DOHH2 (cell line): ENCODE measurements at regions not wholly inside any gene's neighbourhood (a gene's known extent, or its start where the extent isn't known, plus 50 kb on each side); places are given as distances from the start of the nearest gene placed in this dataset.

Experiments used
- CTCF ChIP-seq: fragments of 200-600 bp; sonication (generic); IDR thresholded peaks from one replicate; pipeline ENCODE4 v1.5.1; 2014; ENCODE audit warnings: antibody characterized with exemption, mild to moderate bottlenecking, low read depth, low read length; ENCODE audit not compliant: poor library complexity, severe bottlenecking
- EZH2phosphoT487 ChIP-seq: fragments of 200-600 bp; sonication (generic); IDR thresholded peaks from 2 replicates; pipeline ENCODE4 v1.6.1; 2017; ENCODE audit warnings: borderline replicate concordance, mild to moderate bottlenecking, antibody characterized with exemption, low read length, moderate library complexity, mixed read lengths

- TF ChIP-seq CTCF (no peak), EZH2phosphoT487 (no peak)
Measured at GRCh38 chr15:25556136-25556535, 117.3 kb upstream of the UBE3A start.
